ENCODE measurements at regions not wholly inside any gene's neighbourhood (a gene's known extent, or its start where the extent isn't known, plus 50 kb on each side); places are given as distances from the start of the nearest gene placed in this dataset.

DNA sequence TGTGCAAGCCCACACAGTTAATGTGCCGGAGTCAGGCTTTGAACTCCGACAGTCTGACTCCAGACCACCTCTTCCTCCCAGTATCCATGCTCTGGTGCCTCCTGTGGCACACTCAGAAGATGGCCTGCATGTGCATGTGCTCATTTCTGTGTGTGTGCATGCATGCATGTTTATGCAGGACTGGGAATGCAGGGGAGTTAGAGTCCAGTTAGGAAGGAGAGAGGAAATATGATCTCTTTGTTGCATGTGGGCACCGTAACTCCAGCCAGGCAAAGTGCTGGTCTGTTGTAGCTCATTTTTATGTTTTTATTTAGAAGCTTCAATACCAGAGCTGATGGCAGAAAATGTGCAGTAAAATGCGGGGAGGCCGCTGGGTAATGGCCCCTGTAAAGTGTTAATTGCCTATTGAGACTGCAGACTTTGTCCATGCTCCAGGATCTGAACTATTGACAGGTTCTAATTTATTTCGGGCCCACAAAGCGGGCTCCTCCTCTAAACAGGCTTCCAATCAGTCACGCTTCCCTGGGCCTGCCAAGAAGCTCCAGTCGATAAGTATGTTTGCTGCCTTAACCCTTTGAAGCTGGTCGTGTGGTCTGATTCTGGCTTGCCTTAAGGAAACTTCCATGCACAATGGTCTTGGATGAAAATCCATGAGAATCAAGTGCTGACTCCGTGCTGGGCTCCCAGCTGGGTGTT lies 248.3 kb downstream of the DHX35 start:
- Histone ChIP-seq H3K79me2 (ENCODE audit: insufficient read depth) (no peaks in the 10 kb centered on the region), H3F3A (ENCODE audit: insufficient read depth) (no peaks in the 10 kb centered on the region), H3K9me2 (ENCODE audit: insufficient read depth) (no peaks in the 10 kb centered on the region), H3K9ac (no peak overlapping the region), H3K27me3 (replicated peaks; ENCODE audit: insufficient read depth) (no peaks in the 10 kb centered on the region), H3K4me3 (no peak overlapping the region), H2AFZ (no peak overlapping the region), H3K4me2 (ENCODE audit: unreplicated experiment) (no peak overlapping the region), H3K36me3 (ENCODE audit: low read depth) (no peaks in the 10 kb centered on the region), H3K4me1 (ENCODE audit: insufficient read depth) (no peaks in the 10 kb centered on the region), H3K9me3 (ENCODE audit: low read depth) (no peaks in the 10 kb centered on the region), H4K20me1 (ENCODE audit: insufficient read depth) (no peaks in the 10 kb centered on the region), H3K27ac (no peak overlapping the region)
- in situ Hi-C loops (cut with MboI) = no loop called here
- 15 to 22% methylated on average over 11 of the region's 11 CpGs for WGBS, 2 experiments (ENCODE audit: low coverage in 1 of 2, low lambda C conversion rate in 2 of 2, missing lambda C conversion rate in 2 of 2)
- no peak for DNase-seq
- TF ChIP-seq EZH2 (IDR thresholded peaks at IDR 0.05; ENCODE audit: insufficient read depth, poor library complexity, severe bottlenecking) (no peak), EZH2phosphoT487 (IDR thresholded peaks at IDR 0.05; ENCODE audit: insufficient read depth, low read depth) (no peak)

DNA sequence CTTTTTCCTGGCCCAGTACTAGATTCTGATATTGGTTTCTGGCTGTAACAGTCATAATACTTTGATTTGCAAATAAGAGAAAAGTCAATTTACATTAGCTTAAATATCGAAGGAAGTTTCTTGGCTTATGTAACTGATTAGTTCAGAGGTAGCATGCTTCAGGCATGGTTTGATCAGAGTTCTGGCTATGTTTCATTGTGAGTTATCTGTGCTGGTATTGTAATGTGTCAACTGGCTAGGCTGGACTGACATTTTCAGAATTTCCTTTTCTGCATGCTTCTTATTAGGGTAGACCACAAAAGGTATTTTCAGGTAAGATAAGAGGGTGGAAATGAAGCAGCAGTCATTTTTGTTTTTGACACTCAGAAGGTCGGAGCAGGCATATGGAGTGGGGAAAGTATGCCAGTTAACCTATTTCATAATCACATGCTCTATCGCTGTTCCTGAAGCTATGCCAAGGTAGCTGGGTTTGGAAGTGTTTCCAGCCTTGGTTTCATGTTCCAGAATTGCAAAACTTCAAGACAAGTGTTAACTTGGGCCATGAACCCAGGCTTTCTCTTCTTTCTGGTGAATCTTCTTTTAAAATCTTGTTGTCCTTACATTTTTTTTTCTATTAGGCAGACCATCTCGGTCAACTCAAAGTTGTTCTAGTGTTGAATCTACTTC lies 244.9 kb downstream of the DHX35 start:
- no peak overlapping the region for H3K9ac ChIP-seq
- in situ Hi-C loops (cut with MboI) = no loop called here
- no peaks in the 10 kb centered on the region for H3K36me3 ChIP-seq (ENCODE audit: low read depth)
- H3K27ac ChIP-seq = no peak overlapping the region
- H4K20me1 ChIP-seq (ENCODE audit: insufficient read depth) = no peaks in the 10 kb centered on the region
- WGBS, 2 experiments (ENCODE audit: low coverage in 1 of 2, low lambda C conversion rate in 2 of 2, missing lambda C conversion rate in 2 of 2) = 10 to 18% methylated on average over 4 of the region's 4 CpGs
- no peak overlapping the region for H3K4me2 ChIP-seq (ENCODE audit: unreplicated experiment)
- peak; percentile 9 for DNase-seq
- H3K4me3 ChIP-seq = no peak overlapping the region
- TF ChIP-seq EZH2phosphoT487 (IDR thresholded peaks at IDR 0.05; ENCODE audit: insufficient read depth, low read depth) = no peak
- TF ChIP-seq EZH2 (IDR thresholded peaks at IDR 0.05; ENCODE audit: insufficient read depth, poor library complexity, severe bottlenecking) = no peak
- H3K79me2 ChIP-seq (ENCODE audit: insufficient read depth) = no peaks in the 10 kb centered on the region
- no peaks in the 10 kb centered on the region for H3F3A ChIP-seq (ENCODE audit: insufficient read depth)
- no peak overlapping the region for H2AFZ ChIP-seq
- no peaks in the 10 kb centered on the region for H3K9me3 ChIP-seq (ENCODE audit: low read depth)
- H3K9me2 ChIP-seq (ENCODE audit: insufficient read depth) = no peaks in the 10 kb centered on the region
- no peaks in the 10 kb centered on the region for H3K4me1 ChIP-seq (ENCODE audit: insufficient read depth)
- H3K27me3 ChIP-seq (replicated peaks; ENCODE audit: insufficient read depth) = no peaks in the 10 kb centered on the region

DNA sequence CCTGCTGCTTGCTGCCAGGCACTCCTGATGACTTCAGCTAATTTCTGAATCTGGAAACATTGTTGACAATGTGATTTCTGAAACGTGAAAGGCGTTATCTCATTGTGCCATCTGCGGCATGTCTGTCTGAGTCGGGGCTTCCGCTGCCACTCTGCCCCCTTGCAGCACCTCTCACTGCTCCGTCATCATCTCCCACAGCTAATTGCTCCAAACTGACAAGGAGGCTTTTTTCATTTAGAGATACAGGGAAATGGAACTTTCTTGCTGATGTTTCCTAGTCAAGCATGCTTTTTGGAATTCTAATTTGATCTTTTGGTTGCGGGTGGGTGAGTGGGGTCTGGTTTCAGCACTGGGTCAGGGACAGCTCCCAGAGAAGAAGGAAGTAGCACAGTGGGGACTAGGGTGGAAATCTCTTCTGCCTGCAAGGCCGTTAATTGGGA lies 233.5 kb downstream of the DHX35 start:
- Histone ChIP-seq H3K4me3 (no peak overlapping the region), H4K20me1 (ENCODE audit: insufficient read depth) (no peaks in the 10 kb centered on the region), H3K4me1 (ENCODE audit: insufficient read depth) (no peaks in the 10 kb centered on the region), H3K4me2 (ENCODE audit: unreplicated experiment) (no peak overlapping the region), H3K79me2 (ENCODE audit: insufficient read depth) (no peaks in the 10 kb centered on the region), H3K36me3 (ENCODE audit: low read depth) (no peaks in the 10 kb centered on the region), H2AFZ (no peak overlapping the region), H3K9me3 (ENCODE audit: low read depth) (no peaks in the 10 kb centered on the region), H3K27me3 (replicated peaks; ENCODE audit: insufficient read depth) (no peaks in the 10 kb centered on the region), H3K9me2 (ENCODE audit: insufficient read depth) (no peaks in the 10 kb centered on the region), H3K9ac (no peak overlapping the region), H3F3A (ENCODE audit: insufficient read depth) (no peaks in the 10 kb centered on the region), H3K27ac (no peak overlapping the region)
- TF ChIP-seq EZH2phosphoT487 (IDR thresholded peaks at IDR 0.05; ENCODE audit: insufficient read depth, low read depth) (no peak), EZH2 (IDR thresholded peaks at IDR 0.05; ENCODE audit: insufficient read depth, poor library complexity, severe bottlenecking) (no peak)
- in situ Hi-C loops (cut with MboI) = no loop called here
- DNase-seq = no peak
- 42 to 46% methylated on average over 8 of the region's 8 CpGs for WGBS, 2 experiments (ENCODE audit: low coverage in 1 of 2, low lambda C conversion rate in 2 of 2, missing lambda C conversion rate in 2 of 2)

DNA sequence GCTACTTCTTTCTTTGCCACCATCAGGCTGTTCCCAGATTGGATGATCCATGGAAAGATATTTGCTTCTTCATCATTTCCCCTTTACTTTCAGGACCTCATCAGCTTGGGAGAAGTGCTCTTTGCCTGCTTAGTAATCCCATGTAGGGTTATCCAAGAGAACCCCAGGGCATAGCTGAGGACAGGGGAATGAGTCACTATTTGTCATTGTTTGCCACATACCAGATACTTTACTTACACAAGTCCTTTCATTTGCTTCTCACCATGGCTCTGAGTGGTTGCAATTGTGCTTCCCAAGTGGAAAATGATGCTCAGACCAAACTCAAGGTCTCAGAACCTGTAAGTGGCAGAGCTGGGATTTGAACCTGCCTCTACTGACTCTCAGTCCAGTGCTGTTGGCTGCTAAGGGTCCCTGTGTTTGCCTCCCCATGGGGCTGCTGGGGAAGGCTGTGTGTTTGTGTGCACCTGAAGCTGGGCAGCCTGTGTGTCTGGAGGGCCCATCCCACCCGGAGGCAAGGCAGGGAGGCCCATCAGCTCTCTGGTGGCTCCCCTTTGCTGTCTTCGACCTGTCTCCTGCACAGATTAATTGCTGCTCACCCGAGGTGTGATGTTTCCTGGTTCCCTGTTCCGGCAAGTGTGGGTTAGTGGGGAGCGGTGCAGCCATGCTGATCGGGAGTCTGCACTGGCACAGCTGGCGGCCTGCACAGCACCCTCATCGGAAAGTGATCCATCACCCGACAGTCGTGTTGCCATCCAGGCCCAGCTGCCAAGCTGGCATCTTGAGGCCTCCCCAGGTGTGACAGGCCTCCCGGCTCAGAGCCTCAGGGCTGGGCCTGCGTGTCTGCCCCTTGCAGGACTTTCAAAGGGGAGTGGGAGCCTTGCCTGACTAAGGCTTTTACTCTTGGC lies 228.8 kb downstream of the DHX35 start:
- Histone ChIP-seq H4K20me1 (ENCODE audit: insufficient read depth) (no peaks in the 10 kb centered on the region), H3K79me2 (ENCODE audit: insufficient read depth) (no peaks in the 10 kb centered on the region), H3F3A (ENCODE audit: insufficient read depth) (0 out of 2 replicates have a peak, but pooled peaks cover 8% of the 10 kb centered on the region), H3K4me2 (ENCODE audit: unreplicated experiment) (no peak overlapping the region), H3K4me3 (no peak overlapping the region), H2AFZ (no peak overlapping the region), H3K9me3 (ENCODE audit: low read depth) (no peaks in the 10 kb centered on the region), H3K27ac (no peak overlapping the region), H3K27me3 (replicated peaks; ENCODE audit: insufficient read depth) (no peaks in the 10 kb centered on the region), H3K9me2 (ENCODE audit: insufficient read depth) (no peaks in the 10 kb centered on the region), H3K9ac (no peak overlapping the region), H3K4me1 (ENCODE audit: insufficient read depth) (peaks cover 4% of the 10 kb centered on the region; the same call in 1 of the 2 replicates), H3K36me3 (ENCODE audit: low read depth) (no peaks in the 10 kb centered on the region)
- in situ Hi-C loops (cut with MboI) = no loop called here
- peak; percentile 88 for DNase-seq
- TF ChIP-seq EZH2 (IDR thresholded peaks at IDR 0.05; ENCODE audit: insufficient read depth, poor library complexity, severe bottlenecking) (no peak), EZH2phosphoT487 (IDR thresholded peaks at IDR 0.05; ENCODE audit: insufficient read depth, low read depth) (no peak)
- WGBS, 2 experiments (ENCODE audit: low coverage in 1 of 2, low lambda C conversion rate in 2 of 2, missing lambda C conversion rate in 2 of 2) = 68 to 75% methylated on average over 10 to 12 of the region's 12 CpGs
